IPS DF 6.9 (cell line): ENCODE measurements at regions not wholly inside any gene's neighbourhood (a gene's known extent, or its start where the extent isn't known, plus 50 kb on each side); places are given as distances from the start of the nearest gene placed in this dataset.
A peak's percentile ranks its signal among the peaks of the same experiment; 100 is the strongest.

ENCODE experiments used
- DNase-seq: peaks from one replicate; pipeline ENCODE4 v3.0.0-alpha.2; 2013; ENCODE audit warnings: low read depth, low spot score
- H3K27ac ChIP-seq: one replicate; pipeline ENCODE4 v1.5.1; 2013; ENCODE audit warnings: low read length, control low read depth
- H3K27me3 ChIP-seq: 2 replicates; pipeline ENCODE4 v1.6.1; 2013; ENCODE audit warnings: mild to moderate bottlenecking, low read length; ENCODE audit not compliant: control insufficient read depth, insufficient read depth
- H3K36me3 ChIP-seq: 2 replicates; pipeline ENCODE4 v1.6.1; 2013; ENCODE audit warnings: low read length; ENCODE audit not compliant: control insufficient read depth, insufficient read depth
- H3K4me1 ChIP-seq: 2 replicates; pipeline ENCODE4 v1.6.1; 2013; ENCODE audit warnings: low read length; ENCODE audit not compliant: control insufficient read depth, insufficient read depth
- H3K4me3 ChIP-seq: 2 replicates; pipeline ENCODE4 v1.5.1; 2013; ENCODE audit warnings: mild to moderate bottlenecking, low read length
- H3K9me3 ChIP-seq: 2 replicates; pipeline ENCODE4 v1.6.1; 2013; ENCODE audit warnings: low read length, inconsistent platforms; ENCODE audit not compliant: control insufficient read depth, insufficient read depth
- WGBS: extraction: QIAGEN DNeasy Blood & Tissue Kit; methylation state at CpG from one replicate; pipeline ENCODE4 v1.1.7; 2013; ENCODE audit warnings: mixed read lengths, missing lambda C conversion rate; ENCODE audit not compliant: insufficient read length, insufficient coverage; 5-methylcytosine and 5-hydroxymethylcytosine counted together

DNA sequence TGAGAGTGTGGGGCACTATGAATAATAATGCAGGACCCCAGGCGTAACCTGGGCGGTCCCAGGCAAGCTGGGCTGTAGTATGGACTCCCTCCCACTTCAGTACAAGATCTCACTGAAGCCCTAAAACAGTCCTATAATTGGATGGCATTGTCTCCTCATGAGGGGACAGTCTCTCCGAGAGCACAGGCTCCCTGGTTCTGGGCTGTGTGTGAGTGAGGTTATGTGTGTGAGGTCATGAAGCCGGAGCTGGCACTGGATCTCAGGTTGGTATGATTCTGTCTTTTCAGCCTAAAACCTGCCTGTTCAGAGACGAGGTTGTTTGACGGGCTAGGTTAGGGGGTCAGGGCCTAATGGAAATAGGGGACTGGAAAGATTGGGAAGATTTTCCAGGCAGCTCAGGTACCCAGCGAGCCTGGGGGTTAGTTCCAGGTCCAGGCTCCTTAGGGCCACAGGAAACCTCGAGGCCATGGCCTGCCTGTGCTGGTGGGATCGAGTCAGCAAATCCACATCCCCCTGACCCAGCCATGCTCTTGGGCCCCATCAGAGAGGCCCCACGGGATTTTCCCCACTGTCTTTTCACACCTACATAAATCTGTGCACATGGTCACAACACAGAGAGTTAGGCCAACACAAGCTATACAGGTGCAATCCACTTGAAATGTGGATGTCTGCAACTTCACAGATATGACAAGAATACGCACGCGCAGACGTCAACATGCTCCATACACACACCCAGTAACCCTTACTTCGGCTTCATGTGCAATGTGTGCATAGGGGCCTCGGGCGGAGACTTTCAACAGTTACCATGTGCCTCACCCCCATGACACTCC is 94.8 kb downstream of the INHBB start:
- peaks cover 7% of the 10 kb centered on the region; the same call in 1 of the 2 replicates for H3K27me3 ChIP-seq

DNA sequence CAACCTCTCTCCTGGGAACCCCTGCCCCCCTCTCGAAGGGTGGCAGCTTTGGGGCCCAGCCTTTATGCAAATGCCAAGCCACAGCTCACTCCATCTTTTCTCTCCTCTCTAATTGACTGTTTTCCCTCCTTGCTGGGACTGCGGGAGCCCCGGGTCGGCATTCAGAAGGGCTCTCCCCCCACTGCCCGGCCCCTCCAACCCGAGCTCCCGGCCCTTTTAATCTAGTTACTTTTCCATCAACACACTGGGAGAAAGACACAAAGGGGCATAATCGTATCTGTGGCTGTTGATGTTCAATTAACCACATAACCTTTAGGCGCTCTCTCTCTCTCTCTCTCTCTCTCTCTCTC is 95.4 kb downstream of the INHBB start:
- Histone ChIP-seq H3K27me3 (peaks cover 7% of the 10 kb centered on the region; the same call in 1 of the 2 replicates), H3K4me1 (peaks cover 4% of the 10 kb centered on the region), H3K9me3 (no peaks in the 10 kb centered on the region), H3K36me3 (no peaks in the 10 kb centered on the region), H3K27ac (no peak overlapping the region), H3K4me3 (no peak overlapping the region)
- WGBS, result no CpG with 5 or more reads among the region's 9 CpGs
- no peak for DNase-seq

More for the DNA sequence above, 94.8 kb downstream of the INHBB start:
- no peaks in the 10 kb centered on the region for H3K36me3 ChIP-seq
- peaks cover 4% of the 10 kb centered on the region for H3K4me1 ChIP-seq
- no peak for DNase-seq
- no peak overlapping the region for H3K27ac ChIP-seq
- H3K4me3 ChIP-seq, result no peak overlapping the region
- H3K9me3 ChIP-seq, result no peaks in the 10 kb centered on the region
- WGBS, result no CpG with 5 or more reads among the region's 17 CpGs

DNA sequence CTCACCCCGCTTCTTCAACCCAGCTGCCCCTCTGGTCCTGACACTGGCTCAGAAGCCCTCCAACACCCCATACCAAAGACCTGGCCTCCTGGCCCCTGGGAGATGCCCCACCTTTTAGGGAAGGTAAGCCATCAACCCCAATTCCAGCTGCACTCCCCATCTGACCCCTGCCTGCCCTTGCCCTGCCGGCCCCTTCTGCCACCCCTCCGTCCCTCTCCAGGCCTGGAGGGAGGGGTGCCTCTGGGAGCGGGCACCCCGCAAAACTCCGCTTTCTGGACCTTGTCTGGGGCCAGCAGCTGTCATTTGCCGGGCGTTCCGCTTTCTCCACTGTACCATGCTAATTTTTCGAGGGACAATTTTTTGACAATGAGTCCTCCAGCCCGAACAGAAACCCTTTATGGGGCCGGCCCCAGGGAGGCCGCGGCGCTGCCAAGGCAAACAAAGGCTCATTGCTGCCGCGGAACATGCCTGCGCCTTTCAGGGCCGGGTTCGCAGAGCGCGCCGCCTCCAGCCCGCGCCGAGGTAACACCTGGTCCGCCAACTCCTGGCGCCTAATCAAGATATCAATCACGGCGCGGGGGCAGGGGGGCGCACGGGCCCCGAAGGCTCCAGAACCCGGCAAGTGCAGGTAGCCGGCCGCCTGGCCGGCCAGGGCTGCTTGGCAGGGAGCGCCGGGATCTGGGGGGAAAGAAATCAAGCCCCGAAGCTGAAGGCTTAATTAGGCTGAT is 96.0 kb downstream of the INHBB start:
- Histone ChIP-seq H3K9me3 (no peaks in the 10 kb centered on the region), H3K4me3 (peak overlapping the region; percentile 52; the same call in 1 of the 2 replicates), H3K36me3 (no peaks in the 10 kb centered on the region), H3K27ac (no peak overlapping the region), H3K27me3 (peaks cover 7% of the 10 kb centered on the region; the same call in 1 of the 2 replicates), H3K4me1 (peaks cover 4% of the 10 kb centered on the region)
- DNase-seq, result no peak
- no CpG with 5 or more reads among the region's 41 CpGs for WGBS

DNA sequence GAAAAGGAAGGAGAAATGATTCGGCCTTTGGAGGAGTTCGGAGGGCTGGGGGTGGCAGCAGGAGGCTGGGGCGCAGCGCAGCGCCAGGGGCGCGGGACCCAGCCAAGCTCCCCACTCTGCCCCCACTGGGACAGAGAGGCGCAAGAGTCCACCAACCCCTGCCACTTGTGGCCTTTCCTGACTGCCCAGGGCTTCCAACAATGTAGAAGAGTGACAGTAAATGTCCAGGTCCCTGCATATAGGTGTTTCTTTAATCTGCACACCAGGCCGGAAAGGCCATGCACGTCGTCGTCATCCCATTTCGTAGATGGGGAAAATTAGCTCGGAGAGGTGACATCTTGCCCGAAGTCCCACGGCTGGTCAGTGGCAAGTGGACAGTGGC is 96.6 kb downstream of the INHBB start:
- peaks cover 7% of the 10 kb centered on the region; the same call in 1 of the 2 replicates for H3K27me3 ChIP-seq
- WGBS, result no CpG with 5 or more reads among the region's 16 CpGs
- no peak overlapping the region for H3K27ac ChIP-seq
- peak overlapping the region; percentile 52 for H3K4me3 ChIP-seq
- no peaks in the 10 kb centered on the region for H3K9me3 ChIP-seq
- H3K4me1 ChIP-seq, result peaks cover 4% of the 10 kb centered on the region
- no peak for DNase-seq
- H3K36me3 ChIP-seq, result no peaks in the 10 kb centered on the region

DNA sequence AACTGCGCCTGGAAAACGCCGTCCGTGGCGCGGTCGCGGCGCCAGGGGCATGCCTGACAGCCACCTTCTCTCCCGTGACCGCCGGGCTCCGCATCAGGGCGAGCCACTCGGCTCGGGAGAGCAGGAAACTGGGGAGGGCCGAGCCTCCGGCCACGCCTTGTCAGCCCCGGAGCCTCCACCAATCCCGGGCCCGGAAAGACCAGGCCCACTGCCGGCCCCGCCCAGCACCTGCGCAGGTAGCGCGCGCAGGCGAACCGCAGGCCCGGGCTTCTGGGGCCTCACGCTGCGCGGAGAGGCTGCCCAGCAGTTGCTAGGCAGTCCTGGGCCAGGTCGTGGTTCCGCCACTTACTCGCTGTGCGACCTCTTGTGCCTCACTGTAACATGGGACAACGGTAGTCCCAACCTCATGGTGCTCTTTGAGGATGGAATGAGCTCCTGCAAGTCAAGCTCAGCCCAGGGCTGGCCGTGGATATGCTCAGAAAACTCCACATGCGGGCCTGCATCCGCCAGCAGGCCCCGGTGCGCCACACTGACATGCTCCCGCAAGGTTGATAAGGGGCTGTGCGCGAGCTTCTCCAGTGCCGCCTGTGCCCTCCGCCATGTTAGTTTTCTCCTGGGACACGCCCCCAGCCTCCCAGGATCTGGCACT is 97.1 kb downstream of the INHBB start:
- DNase-seq, result peak; percentile 80
- H3K27me3 ChIP-seq, result peaks cover 7% of the 10 kb centered on the region; the same call in 1 of the 2 replicates
- no peaks in the 10 kb centered on the region for H3K9me3 ChIP-seq
- H3K27ac ChIP-seq, result no peak overlapping the region
- H3K4me3 ChIP-seq, result peak overlapping the region; percentile 52
- WGBS, result no CpG with 5 or more reads among the region's 50 CpGs
- H3K36me3 ChIP-seq, result no peaks in the 10 kb centered on the region
- H3K4me1 ChIP-seq, result peaks cover 4% of the 10 kb centered on the region

DNA sequence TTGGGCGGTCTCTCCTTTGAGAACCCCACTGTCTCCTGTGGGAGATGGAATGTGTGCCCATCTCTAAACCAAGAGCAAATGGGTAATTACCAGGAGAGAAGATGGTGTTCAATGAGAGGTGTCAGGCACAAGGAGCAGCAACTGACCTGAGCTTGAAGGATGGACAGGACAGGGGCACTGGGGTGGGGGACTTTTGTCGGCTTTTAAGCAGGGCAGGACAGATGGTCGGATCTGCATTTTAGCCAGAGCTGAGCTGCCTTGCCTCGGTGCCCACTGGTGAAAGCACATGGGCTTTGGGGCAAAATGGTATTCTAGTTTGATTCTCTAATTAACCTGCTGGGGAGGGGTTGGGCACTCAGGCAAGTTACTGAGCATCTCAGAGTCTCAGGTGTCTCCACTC is 98.0 kb downstream of the INHBB start:
- Histone ChIP-seq H3K36me3 (no peaks in the 10 kb centered on the region), H3K4me3 (no peak overlapping the region), H3K27ac (no peak overlapping the region), H3K9me3 (no peaks in the 10 kb centered on the region), H3K27me3 (peaks cover 7% of the 10 kb centered on the region; the same call in 1 of the 2 replicates), H3K4me1 (peaks cover 4% of the 10 kb centered on the region)
- DNase-seq, result no peak
- WGBS, result no CpG with 5 or more reads among the region's 4 CpGs

DNA sequence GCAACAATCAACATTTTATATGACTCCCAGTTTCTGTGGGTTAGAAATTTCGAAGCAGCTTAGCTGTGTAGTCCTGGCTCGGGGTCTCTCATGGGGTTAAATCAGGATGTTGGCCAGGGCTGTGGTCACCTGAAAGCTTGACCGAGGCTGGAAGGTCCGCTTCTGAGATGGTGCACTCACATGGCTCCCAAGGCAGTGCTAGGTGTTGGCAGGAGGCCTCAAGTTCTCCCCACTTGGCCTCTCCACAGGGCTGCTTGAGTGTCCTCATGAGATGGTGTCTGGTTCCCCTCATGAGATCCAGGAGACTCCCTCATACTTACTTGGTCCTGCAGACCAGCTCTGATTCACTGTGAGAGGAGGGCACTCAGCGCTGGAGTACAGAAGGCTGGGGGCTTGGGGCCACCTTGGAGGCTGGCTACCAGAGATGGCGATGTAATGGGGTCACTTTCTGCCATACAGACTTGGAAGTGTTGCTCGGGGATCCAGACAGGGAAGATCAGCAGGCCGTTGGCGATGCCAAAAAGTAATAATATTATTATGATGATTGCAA is 98.8 kb downstream of the INHBB start:
- DNase-seq, result no peak
- no peaks in the 10 kb centered on the region for H3K9me3 ChIP-seq
- WGBS, result no CpG with 5 or more reads among the region's 9 CpGs
- no peaks in the 10 kb centered on the region for H3K36me3 ChIP-seq
- peaks cover 4% of the 10 kb centered on the region for H3K4me1 ChIP-seq
- no peak overlapping the region for H3K27ac ChIP-seq
- H3K4me3 ChIP-seq, result no peak overlapping the region
- H3K27me3 ChIP-seq, result peaks cover 7% of the 10 kb centered on the region; the same call in 1 of the 2 replicates

DNA sequence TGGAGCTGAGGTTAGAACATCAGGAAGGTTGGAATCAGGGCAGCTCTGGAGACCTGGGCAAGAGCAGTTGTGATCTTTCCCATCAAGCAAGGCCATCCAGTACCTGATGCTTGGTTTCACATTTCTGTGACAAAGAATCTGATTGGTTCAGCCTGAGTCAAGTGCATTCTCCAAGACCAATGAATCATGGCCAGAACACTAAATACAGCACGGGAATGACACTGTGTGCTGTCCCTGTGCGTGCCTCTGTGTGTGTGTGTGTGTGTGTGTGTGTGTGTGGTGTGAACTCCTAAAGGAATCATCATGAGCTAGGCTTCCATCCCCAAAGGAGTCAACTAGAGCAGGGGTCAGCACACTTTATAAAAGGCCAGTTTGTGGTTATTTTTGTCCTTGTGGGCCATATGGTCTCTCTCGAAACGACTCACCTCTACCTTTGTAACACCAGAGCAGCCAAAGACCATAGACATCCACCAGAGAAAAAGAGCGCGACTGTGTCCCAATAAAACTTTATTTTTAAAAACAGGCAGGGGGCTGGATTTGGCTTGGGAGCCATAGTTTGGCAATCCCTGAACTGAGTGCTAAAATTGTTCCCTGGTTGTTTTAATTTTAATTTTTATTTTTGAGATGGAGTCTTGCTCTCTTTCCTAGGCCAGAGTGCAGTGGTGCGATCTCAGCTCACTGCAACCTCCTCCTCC is 99.7 kb downstream of the INHBB start:
- H3K4me3 ChIP-seq, result no peak overlapping the region
- no CpG with 5 or more reads among the region's 7 CpGs for WGBS
- DNase-seq, result no peak
- H3K36me3 ChIP-seq, result no peaks in the 10 kb centered on the region
- H3K27ac ChIP-seq, result no peak overlapping the region
- H3K27me3 ChIP-seq, result peaks cover 7% of the 10 kb centered on the region; the same call in 1 of the 2 replicates
- H3K9me3 ChIP-seq, result no peaks in the 10 kb centered on the region
- peaks cover 4% of the 10 kb centered on the region for H3K4me1 ChIP-seq

DNA sequence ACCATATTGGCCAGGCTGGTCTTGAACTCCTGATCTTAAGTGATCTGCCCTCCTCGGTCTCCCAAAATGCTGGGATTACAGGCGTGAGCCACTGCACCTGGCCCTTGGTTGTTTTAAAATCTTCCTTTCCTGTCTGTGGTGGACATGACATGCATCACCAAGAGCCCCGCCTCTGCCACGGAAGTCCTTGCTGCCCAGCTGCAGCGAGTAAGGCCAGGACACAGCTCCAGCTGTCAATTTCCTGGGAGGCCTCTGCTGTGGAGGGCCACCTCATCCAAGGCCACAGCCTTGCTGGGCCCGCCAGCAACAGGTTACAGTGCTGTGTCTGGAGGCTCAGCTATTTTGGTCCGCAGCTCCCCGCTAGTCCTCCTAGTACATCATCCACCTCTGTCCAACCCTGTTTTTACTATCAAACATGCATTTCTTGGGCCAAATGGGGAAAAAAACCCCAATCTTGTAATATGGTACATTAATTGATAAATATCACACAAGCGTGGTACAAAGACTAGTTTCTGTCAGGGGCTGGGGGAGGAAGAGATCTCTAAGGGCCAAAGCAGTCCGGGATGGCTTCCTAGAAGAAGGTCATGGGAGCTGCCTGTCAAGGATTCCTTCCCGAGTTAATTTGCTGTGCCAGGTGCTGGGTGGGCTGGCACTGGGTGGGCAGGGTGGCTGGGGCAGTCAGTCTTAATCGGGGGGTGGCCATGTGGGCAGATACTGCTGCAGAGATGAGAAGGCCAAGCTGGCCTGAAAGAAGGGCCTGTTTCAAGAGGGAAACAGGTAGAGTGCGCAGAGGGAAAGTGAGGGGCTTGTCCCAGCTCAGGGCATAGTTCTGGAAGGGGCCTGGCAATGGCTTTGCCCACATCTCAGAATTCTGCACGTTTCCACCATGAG is 100.5 kb downstream of the INHBB start:
- no CpG with 5 or more reads among the region's 14 CpGs for WGBS
- H3K9me3 ChIP-seq, result no peaks in the 10 kb centered on the region
- no peak for DNase-seq
- peaks cover 4% of the 10 kb centered on the region for H3K4me1 ChIP-seq
- H3K36me3 ChIP-seq, result no peaks in the 10 kb centered on the region
- peaks cover 4% of the 10 kb centered on the region; the same call in 1 of the 2 replicates for H3K27me3 ChIP-seq
- H3K27ac ChIP-seq, result no peak overlapping the region
- no peak overlapping the region for H3K4me3 ChIP-seq
